ENCODE measurements at regions not wholly inside any gene's neighbourhood (a gene's known extent, or its start where the extent isn't known, plus 50 kb on each side); places are given as distances from the start of the nearest gene placed in this dataset.

DNA sequence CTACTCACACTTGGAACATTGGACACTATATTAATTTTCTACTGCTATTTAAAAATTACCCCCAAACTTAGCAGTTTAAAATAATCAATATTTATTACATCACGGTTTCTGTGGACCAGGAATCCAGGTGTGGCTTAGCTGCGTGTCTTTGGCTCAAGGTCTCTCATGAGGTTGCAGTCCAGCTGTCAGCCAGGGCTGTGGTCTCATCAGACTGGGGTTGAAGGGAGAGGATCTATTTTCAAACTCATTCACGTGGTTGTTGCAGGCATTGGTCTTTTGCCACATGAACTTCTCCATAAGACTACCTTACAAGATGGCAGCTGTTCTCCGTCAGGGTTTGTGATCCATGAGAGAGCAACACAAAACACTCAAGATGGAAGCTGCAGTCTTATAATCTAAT, 343.0 kb downstream of the BCAT1 start:
- no peaks in the 10 kb centered on the region for H3F3A ChIP-seq (ENCODE audit: insufficient read depth)
- H3K36me3 ChIP-seq (ENCODE audit: low read length): no peaks in the 10 kb centered on the region
- no peaks in the 10 kb centered on the region for H4K20me1 ChIP-seq (ENCODE audit: low read depth, low read length)
- no peaks in the 10 kb centered on the region for H3K27me3 ChIP-seq (ENCODE audit: low read length)
- H3K4me2 ChIP-seq (ENCODE audit: low read depth, low read length, poor library complexity, severe bottlenecking): no peak overlapping the region
- H3K27ac ChIP-seq (ENCODE audit: low read depth, low read length): no peak overlapping the region
- H2AFZ ChIP-seq (ENCODE audit: low read depth, low read length, severe bottlenecking): no peak overlapping the region
- no peaks in the 10 kb centered on the region for H3K9me2 ChIP-seq (replicated peaks; ENCODE audit: insufficient read depth, low read length)
- TF ChIP-seq, protein P1, sequence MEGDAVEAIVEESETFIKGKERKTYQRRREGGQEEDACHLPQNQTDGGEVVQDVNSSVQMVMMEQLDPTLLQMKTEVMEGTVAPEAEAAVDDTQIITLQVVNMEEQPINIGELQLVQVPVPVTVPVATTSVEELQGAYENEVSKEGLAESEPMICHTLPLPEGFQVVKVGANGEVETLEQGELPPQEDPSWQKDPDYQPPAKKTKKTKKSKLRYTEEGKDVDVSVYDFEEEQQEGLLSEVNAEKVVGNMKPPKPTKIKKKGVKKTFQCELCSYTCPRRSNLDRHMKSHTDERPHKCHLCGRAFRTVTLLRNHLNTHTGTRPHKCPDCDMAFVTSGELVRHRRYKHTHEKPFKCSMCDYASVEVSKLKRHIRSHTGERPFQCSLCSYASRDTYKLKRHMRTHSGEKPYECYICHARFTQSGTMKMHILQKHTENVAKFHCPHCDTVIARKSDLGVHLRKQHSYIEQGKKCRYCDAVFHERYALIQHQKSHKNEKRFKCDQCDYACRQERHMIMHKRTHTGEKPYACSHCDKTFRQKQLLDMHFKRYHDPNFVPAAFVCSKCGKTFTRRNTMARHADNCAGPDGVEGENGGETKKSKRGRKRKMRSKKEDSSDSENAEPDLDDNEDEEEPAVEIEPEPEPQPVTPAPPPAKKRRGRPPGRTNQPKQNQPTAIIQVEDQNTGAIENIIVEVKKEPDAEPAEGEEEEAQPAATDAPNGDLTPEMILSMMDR (IDR thresholded peaks at IDR 0.05; ENCODE audit: insufficient read depth, low read length, poor library complexity, severe bottlenecking): no peak
- no peaks in the 10 kb centered on the region for H3K79me2 ChIP-seq (ENCODE audit: insufficient read depth, low read length)
- no peak overlapping the region for H3K9ac ChIP-seq (ENCODE audit: low read length)
- no peak overlapping the region for H3K4me3 ChIP-seq (ENCODE audit: insufficient read depth, low read length, poor library complexity, severe bottlenecking)
- no peaks in the 10 kb centered on the region for H3K9me3 ChIP-seq (ENCODE audit: insufficient read depth, low read length)

- Histone ChIP-seq H3K9me2 (replicated peaks; ENCODE audit: insufficient read depth, low read length) (no peaks in the 10 kb centered on the region), H3K9me3 (ENCODE audit: insufficient read depth, low read length) (no peaks in the 10 kb centered on the region), H3K27me3 (ENCODE audit: low read length) (no peaks in the 10 kb centered on the region), H3K79me2 (ENCODE audit: insufficient read depth, low read length) (no peaks in the 10 kb centered on the region), H3K27ac (ENCODE audit: low read depth, low read length) (no peak overlapping the region), H3F3A (ENCODE audit: insufficient read depth) (no peaks in the 10 kb centered on the region), H3K9ac (ENCODE audit: low read length) (no peak overlapping the region), H4K20me1 (ENCODE audit: low read depth, low read length) (no peaks in the 10 kb centered on the region), H2AFZ (ENCODE audit: low read depth, low read length, severe bottlenecking) (no peak overlapping the region), H3K36me3 (ENCODE audit: low read length) (no peaks in the 10 kb centered on the region), H3K4me3 (ENCODE audit: insufficient read depth, low read length, poor library complexity, severe bottlenecking) (no peak overlapping the region), H3K4me2 (ENCODE audit: low read depth, low read length, poor library complexity, severe bottlenecking) (no peak overlapping the region)
- TF ChIP-seq EZH2phosphoT487 (conservative IDR thresholded peaks at IDR 0.05; ENCODE audit: low read length): no peak
- TF ChIP-seq, protein P1 (IDR thresholded peaks at IDR 0.05; ENCODE audit: insufficient read depth, low read length, poor library complexity, severe bottlenecking): no peak
These were observed 343.4 kb downstream of the BCAT1 start for GRCh38 chr12:24605466-24605865.

DNA sequence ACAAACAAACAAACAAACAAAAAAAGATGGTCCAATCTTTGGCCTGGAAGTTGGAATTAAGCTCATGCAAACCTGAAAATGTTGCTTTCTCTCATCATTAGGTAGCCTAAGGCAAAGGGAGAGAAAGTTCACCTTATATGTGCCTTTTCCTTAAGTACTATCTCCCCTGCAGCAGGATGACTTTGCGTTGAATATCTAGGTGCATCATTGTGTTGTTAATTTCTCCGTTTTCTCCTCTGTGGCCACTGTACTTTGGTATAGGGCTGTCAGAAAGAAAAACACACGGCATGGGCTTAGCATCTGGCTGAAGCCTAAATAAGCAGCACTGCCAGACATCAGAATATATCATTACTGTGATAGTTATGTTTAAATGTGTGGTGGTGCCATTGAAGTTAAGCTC, 345.5 kb downstream of the BCAT1 start:
- Histone ChIP-seq H3K27me3 (ENCODE audit: low read length) (no peaks in the 10 kb centered on the region), H3K4me2 (ENCODE audit: low read depth, low read length, poor library complexity, severe bottlenecking) (no peak overlapping the region), H3K4me3 (ENCODE audit: insufficient read depth, low read length, poor library complexity, severe bottlenecking) (no peak overlapping the region), H3K9me2 (replicated peaks; ENCODE audit: insufficient read depth, low read length) (no peaks in the 10 kb centered on the region), H3K36me3 (ENCODE audit: low read length) (no peaks in the 10 kb centered on the region), H3F3A (ENCODE audit: insufficient read depth) (no peaks in the 10 kb centered on the region), H4K20me1 (ENCODE audit: low read depth, low read length) (no peaks in the 10 kb centered on the region), H3K27ac (ENCODE audit: low read depth, low read length) (no peak overlapping the region), H3K79me2 (ENCODE audit: insufficient read depth, low read length) (no peaks in the 10 kb centered on the region), H3K9ac (ENCODE audit: low read length) (no peak overlapping the region), H2AFZ (ENCODE audit: low read depth, low read length, severe bottlenecking) (no peak overlapping the region), H3K9me3 (ENCODE audit: insufficient read depth, low read length) (no peaks in the 10 kb centered on the region)
- TF ChIP-seq EZH2phosphoT487 (conservative IDR thresholded peaks at IDR 0.05; ENCODE audit: low read length): no peak
- TF ChIP-seq, protein P1 (IDR thresholded peaks at IDR 0.05; ENCODE audit: insufficient read depth, low read length, poor library complexity, severe bottlenecking): no peak

DNA sequence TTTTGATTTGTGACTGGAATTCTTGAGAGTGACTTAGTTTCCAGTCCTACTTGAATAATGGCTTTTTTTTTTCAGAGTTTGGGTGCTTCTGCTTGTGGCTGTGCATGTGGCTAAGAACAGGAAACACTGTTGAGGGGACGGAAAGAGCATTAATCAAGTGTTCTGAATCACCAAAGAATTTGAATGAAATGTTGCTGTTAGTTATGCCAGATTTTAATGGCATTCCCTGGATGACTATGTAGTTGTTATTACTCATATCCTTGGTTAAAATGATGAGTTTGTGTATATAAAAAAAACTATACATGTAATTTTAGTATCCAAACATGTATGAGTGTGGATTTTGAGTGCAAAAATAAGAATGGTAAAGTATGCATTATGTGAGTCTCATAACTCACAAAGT, 347.9 kb downstream of the BCAT1 start:
- peak overlapping the region; percentile 9 for H3K4me2 ChIP-seq (ENCODE audit: low read depth, low read length, poor library complexity, severe bottlenecking)
- H4K20me1 ChIP-seq (ENCODE audit: low read depth, low read length): no peaks in the 10 kb centered on the region
- no peaks in the 10 kb centered on the region for H3K79me2 ChIP-seq (ENCODE audit: insufficient read depth, low read length)
- H3F3A ChIP-seq (ENCODE audit: insufficient read depth): no peaks in the 10 kb centered on the region
- no peak overlapping the region for H2AFZ ChIP-seq (ENCODE audit: low read depth, low read length, severe bottlenecking)
- no peaks in the 10 kb centered on the region for H3K27me3 ChIP-seq (ENCODE audit: low read length)
- no peaks in the 10 kb centered on the region for H3K36me3 ChIP-seq (ENCODE audit: low read length)
- no peaks in the 10 kb centered on the region for H3K9me3 ChIP-seq (ENCODE audit: insufficient read depth, low read length)
- TF ChIP-seq, protein P1 (IDR thresholded peaks at IDR 0.05; ENCODE audit: insufficient read depth, low read length, poor library complexity, severe bottlenecking): no peak
- no peak for TF ChIP-seq EZH2phosphoT487 (conservative IDR thresholded peaks at IDR 0.05; ENCODE audit: low read length)
- H3K9ac ChIP-seq (ENCODE audit: low read length): no peak overlapping the region
- H3K4me3 ChIP-seq (ENCODE audit: insufficient read depth, low read length, poor library complexity, severe bottlenecking): no peak overlapping the region
- H3K27ac ChIP-seq (ENCODE audit: low read depth, low read length): peak overlapping the region; percentile 41; the same call in 1 of the 2 replicates
- no peaks in the 10 kb centered on the region for H3K9me2 ChIP-seq (replicated peaks; ENCODE audit: insufficient read depth, low read length)
